ENCODE measurements at regions not wholly inside any gene's neighbourhood (a gene's known extent, or its start where the extent isn't known, plus 50 kb on each side); places are given as distances from the start of the nearest gene placed in this dataset.

DNA sequence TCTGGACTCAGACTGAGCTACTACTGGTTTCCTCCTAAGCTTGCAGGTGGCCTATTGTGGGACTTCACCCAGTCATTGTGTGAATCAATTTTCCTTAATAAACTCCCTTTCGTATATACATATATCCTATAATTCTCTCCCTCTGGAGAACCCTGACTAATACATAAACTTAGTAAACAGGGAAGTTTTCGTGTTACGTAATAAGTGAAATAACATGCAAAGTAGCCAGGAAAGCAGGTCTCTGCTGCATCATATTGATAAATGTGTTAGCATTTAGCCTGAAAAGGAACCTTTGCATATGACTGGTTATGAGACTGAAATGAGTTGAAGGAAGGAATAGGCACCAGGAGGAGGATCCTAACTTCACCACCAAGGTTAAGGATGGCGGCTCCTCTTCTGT, 527.2 kb upstream of the FAM98A start:
- DNase-seq: no peak

DNA sequence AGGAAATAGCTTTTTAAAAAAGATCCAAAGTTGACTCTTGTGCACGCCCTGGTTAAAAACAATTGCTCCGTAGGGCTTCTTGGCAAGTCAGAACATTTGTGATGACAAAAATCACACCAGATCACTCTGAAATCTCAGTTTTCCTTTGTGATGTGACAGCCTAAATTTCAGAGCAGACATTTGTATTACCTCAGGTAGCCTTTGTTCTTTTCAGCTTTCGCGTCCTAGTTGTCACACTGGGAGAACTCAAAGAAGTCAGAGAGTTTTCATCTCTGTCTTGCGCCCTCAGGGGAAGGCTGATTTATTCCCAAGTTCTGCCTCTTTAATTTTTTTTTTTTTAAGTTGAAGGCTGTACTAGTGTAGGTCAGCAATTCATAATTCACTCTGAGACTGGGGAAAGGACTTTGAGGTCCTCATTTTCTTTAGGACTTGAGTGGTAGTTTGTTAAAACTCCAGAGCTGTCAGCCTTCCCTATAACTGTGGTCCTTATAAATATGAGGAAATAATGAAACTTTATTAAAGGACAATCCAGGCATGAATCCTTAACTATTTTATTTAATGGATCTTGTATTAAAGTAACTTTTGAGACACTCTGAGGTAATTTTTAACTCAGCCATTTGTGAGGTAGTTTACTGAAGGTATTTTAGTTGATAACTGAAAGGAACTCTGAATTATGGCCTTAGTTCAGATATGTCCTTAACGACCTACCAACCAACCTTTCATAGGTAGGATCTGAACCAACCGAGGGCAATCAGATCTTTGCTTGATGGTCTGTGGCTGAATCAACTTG, 525.1 kb upstream of the FAM98A start:
- no peak for DNase-seq

- no peak for DNase-seq
Observed at GRCh38 chr2:34121076-34121475, 522.0 kb upstream of the FAM98A start.

DNA sequence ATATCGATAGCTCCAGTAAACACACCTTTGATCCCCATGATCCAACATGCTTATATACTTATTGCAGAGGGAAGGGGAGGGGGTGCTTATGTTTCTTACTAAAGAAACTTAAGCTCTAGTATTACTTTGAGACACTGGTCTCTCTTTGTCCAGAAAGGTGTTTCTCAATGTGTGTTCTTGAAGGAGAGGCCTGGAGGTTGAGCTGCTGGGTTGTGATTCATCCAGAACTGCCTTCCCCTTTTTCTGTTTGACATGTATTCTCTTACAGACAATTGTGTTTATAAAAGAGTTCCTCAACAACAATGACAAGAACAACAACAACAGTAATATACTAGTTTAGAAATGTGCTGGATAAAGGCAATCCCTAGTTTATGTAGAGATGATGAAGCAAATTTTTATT, 516.0 kb upstream of the FAM98A start:
- DNase-seq: no peak

- no peak for DNase-seq
Observed at GRCh38 chr2:34112161-34112560, 513.1 kb upstream of the FAM98A start.

DNA sequence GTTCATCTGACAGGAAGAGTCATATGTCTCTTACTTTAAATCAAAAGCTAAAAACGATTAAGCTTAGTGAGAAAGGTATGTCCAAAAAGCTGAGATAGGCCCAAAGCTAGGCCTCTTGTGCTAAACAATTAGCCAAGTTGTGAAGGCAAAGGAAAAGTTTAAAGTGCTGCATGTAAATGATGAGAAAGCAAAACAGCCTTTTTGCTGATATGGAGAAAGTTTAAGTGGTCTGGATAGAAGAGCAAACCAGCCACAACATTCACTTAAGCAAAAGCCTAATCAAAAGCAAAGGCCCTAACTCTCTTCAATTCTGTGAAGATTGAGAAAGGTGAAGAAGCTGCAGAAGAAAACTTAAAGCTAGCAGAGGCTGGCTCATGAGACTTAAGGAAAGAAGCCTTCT, 511.3 kb upstream of the FAM98A start:
- no peak for DNase-seq

DNA sequence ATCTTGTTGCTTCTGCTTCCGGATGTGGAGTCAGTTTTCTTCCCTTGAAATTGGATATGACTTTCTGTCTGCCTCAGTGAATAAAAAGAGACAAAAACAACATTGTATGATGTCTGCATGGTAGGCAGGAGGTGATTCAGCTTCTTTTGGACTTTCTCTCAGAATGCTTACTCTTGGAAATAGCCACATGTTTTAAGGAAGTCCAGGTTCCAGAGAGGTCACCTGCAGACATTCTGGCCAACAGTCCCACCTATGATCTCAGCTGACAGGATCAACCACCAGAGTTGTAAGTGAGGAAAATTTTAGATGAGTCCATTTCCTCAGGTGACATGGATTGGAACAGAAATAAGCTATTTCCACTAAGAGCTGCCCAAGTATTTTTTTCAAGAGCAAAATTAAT, 508.7 kb upstream of the FAM98A start:
- DNase-seq: no peak

DNA sequence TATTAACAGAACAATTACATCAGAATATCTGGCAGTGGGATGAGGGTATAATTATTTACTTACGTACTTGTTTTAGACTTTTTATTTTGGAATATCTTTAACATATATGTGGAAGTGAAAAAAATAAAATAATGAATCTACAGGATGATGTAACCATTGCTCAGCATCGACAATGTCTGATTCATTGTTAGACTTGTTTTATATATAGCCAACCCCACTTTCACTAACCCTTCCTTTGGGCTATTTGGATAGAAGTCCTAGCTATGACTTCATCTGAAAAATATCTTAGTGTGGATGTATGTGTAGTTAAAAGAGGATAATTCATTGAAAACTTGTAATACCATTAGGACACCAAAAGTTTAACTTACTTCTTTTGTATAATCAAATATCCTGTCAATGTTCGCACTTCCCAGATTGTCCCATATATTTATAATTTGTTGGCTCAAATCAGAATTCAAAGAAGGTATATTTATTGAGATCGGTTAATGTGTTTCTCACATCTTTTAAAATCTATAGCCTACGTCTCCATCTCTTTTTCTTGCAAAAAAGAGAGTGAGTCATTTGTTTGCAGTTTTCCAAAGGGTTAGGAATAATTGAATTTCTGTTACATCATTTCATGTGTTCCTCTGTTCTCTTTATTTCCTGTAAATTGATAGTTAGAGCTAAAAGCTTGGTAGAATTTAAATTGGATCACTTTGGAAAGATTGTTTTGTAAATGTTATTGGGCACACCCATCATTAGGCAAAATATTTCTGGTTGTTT, 506.1 kb upstream of the FAM98A start:
- DNase-seq: no peak

GRCh38 chr2:34104601-34105000, 505.5 kb upstream of the FAM98A start:
- DNase-seq: no peak

DNA sequence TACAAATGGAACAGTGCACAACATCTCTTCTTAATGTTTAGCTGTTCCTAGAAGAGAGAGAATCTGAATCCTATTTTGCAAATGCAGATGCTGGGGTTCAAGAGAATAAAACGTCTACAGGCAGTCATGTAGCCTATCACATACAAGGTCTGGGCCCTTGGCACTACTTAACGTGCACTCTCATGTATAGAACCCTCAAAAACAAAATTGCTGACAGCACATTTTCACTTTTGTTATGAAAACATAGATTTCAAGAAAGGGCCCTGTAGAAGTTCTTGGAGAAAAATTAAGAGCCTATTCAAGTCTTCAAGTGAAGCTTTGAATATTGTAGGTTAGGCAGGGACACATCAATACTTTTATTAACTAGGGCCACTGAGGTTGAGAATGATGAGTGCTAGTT, 504.3 kb upstream of the FAM98A start:
- DNase-seq: no peak

- DNase-seq: no peak
Observed at GRCh38 chr2:34102339-34102738, 503.2 kb upstream of the FAM98A start.

- no peak for DNase-seq
Observed at GRCh38 chr2:34099377-34099776, 500.3 kb upstream of the FAM98A start.

DNA sequence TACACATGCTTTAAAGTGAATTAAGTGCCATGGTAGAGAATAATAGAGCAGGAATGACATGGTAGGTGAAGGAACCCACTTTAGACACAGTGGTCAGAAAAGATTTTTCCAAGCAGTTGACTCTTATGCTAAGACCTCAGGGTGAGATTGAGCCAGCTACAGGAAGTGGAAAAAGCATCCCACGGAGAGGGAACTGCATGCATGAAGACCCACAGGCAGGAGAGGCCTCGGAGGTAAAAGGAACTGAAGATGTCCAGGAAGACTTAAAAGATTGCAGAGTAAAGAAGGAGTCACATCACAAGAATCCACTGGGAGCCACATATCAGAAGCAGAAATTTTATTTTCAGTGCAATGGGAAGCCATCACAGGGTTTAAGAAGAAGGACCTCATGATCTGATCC, 499.2 kb upstream of the FAM98A start:
- no peak for DNase-seq

DNA sequence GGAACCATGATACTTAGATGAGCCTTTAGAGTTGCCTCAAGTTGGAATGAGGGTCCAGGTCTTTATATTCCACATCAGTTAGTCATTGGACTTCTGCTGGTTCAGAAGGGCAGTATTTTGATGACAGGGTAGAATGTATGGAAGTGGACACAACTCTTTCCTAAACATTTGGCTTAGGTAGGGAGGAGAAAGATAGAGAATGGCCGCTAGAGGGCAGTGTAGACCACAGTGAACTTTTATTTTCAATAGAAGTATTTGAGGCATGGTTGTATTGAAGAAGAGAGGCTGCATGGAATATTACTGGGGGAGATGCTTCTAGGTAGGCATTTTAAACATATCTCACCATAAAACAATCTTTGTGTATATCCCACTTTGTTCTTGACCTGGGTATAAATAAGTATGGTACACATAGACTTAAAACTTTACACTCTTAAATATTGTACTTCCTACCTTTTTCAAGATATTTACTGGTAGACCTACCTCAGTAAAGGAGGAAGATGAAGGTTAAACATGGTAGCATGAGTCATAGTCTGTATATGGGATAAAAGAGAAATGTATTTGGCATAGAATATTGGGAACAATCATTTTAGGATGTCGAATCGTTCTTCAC, 497.6 kb upstream of the FAM98A start:
- DNase-seq: peak; percentile 5

DNA sequence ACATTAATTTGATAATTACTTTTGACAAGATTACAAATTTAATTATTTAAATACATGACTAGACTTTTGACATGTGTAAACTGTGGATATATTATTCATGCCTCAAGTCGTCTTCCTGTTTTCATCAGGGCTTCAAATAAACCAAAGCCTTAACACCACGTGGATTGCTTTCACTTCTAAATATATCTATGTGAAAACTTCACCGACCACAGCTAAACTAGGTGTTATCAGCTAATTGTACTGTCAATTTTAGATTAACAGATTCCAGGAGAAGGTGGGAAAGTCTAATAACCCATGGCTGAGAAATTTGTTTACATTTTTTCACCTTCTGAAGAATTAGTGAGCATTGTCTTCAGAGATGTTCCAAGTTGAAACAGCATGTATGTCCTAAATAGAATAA, 494.7 kb upstream of the FAM98A start:
- DNase-seq: no peak

- no peak for DNase-seq
Observed at GRCh38 chr2:34070196-34070595, 471.1 kb upstream of the FAM98A start.

GRCh38 chr2:34069604-34070003, 470.5 kb upstream of the FAM98A start:
- no peak for DNase-seq

DNA sequence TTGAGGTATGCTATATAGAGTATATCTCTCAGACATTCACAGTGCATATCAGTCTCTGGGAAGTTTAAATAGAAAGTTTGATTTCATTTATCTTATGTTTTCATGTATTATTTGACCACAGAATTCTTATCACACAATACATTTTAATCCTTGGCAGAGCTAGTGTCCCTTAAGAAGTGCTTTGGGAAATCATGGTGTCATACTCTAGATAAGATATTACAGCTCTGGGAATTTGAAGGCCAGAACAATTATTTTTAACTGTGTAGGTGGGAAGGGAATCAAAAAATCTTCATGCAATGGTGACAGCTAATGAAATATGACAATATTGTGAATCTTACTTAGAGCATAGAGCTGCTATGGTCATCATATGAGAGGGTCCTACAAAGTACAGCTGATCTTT, 451.3 kb upstream of the FAM98A start:
- no peak for DNase-seq

DNA sequence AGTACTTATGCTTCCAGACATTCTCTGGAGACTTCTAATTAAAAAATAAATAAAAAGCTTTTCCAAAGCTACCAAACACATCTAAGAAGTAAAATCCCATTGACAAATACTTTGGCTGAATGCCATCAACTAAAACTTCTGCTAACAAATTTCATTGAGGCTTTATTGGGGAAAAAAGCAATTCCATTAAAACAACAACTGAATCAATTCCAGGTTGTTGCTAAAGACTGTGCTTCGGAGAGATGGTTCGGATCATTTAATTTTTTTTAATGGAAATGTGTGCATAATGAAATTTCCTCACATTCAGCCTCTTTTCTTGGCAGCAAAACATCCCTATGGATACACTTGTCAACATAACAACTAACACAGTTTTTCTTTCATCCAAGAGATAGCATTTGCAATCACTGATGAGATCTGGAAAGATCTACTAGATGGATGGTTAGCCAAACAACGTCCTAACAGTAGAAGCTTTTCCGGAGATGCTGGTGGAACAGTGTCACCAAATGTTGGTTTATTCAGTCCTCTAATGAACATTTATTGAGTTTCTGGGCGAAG, 446.1 kb upstream of the FAM98A start:
- no peak for DNase-seq

DNA sequence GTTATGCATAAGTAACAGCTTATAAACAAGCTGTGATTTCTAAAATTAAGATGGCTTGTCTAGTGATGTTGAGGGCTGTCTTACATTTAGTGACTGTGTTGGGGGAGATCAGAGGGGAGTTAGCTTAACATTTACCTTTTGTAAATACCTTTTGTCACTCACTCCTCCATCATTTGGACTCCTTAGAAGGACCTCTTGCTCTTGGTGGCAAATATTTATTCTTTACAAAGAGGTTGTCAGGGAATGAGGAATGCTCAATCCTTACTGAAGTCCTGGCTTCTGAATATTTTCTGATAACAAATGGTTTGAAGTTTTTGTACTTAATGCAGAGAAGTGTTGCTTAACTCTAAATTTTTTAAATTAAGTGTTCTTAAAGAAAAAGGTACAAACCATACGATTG, 438.8 kb upstream of the FAM98A start:
- no peak for DNase-seq

- no peak for DNase-seq
Observed at GRCh38 chr2:34037157-34037556, 438.1 kb upstream of the FAM98A start.

GRCh38 chr2:34031097-34031496, 432.0 kb upstream of the FAM98A start:
- no peak for DNase-seq

- DNase-seq: no peak
Observed at GRCh38 chr2:34030273-34030672, 431.2 kb upstream of the FAM98A start.

- no peak for DNase-seq
Observed at GRCh38 chr2:34029073-34029472, 430.0 kb upstream of the FAM98A start.

Measured in NCI-H510A (cell line).